ENCODE measurements at regions not wholly inside any gene's neighbourhood (a gene's known extent, or its start where the extent isn't known, plus 50 kb on each side); places are given as distances from the start of the nearest gene placed in this dataset.

- peaks cover 2% of the 10 kb centered on the region for H3K9me3 ChIP-seq (replicated peaks; ENCODE audit: control insufficient read depth, low read depth, low read length)
- H3K4me1 ChIP-seq (ENCODE audit: control insufficient read depth, insufficient read depth, low read length): peaks cover 5% of the 10 kb centered on the region
- no peaks in the 10 kb centered on the region for H3K36me3 ChIP-seq (ENCODE audit: control insufficient read depth, insufficient read depth, low read length)
- H3K4me3 ChIP-seq (ENCODE audit: low read length): no peak overlapping the region
- no peak overlapping the region for H3K27ac ChIP-seq (ENCODE audit: low read length)
- DNase-seq: no peak
- H3K27me3 ChIP-seq (ENCODE audit: control insufficient read depth, insufficient read depth, low read length): no peaks in the 10 kb centered on the region
Observed at GRCh38 chr2:220202066-220202465, 574.6 kb downstream of the SLC4A3 start.

DNA sequence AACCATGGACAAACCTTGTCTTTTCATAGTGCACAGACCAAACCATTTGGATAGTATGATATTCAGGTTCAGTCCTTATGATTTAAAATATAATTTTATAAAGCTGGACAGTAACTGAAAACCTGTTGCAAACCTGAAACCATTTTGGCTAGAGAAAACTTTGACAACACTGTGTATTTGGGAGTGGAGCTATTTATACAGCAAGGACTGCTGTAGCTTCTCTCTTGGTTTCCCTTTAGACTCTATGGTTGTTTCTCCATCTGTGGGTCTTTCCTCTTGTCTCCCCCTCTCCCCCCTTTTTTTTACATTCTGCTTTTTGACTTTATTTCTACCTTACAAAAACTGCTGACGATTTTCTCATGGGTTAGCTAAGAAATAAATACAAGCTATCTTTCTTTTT, 581.7 kb downstream of the SLC4A3 start:
- Histone ChIP-seq H3K4me3 (ENCODE audit: low read length) (no peak overlapping the region), H3K36me3 (ENCODE audit: control insufficient read depth, insufficient read depth, low read length) (no peaks in the 10 kb centered on the region), H3K27me3 (ENCODE audit: control insufficient read depth, insufficient read depth, low read length) (no peaks in the 10 kb centered on the region), H3K4me1 (ENCODE audit: control insufficient read depth, insufficient read depth, low read length) (no peaks in the 10 kb centered on the region), H3K27ac (ENCODE audit: low read length) (no peak overlapping the region), H3K9me3 (replicated peaks; ENCODE audit: control insufficient read depth, low read depth, low read length) (no peaks in the 10 kb centered on the region)
- no peak for DNase-seq
- WGBS (ENCODE audit: insufficient coverage): no CpG with 5 or more reads among the region's 1 CpG

DNA sequence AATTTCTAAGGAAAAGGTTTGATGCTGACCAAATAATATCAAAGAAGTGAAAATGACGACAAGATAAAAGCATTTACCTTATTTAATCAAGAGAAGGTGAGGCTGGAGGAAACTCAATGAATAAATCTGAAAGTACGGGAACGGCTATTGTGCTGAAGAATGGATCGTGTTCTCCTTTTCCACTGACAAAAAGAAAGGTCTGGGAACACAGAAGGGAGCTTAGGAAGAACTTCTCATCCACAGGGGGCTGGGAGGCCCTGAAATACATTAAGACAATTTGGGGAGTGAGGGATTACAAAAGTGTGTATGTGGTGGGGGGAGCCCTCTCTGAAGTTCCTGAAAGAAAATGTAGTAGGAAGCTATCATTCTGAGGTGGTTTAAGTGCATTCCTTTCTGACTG, 582.3 kb downstream of the SLC4A3 start:
- no peak for DNase-seq
- 93% methylated on average over 3 of the region's 4 CpGs for WGBS (ENCODE audit: insufficient coverage)
- H3K36me3 ChIP-seq (ENCODE audit: control insufficient read depth, insufficient read depth, low read length): no peaks in the 10 kb centered on the region
- H3K9me3 ChIP-seq (replicated peaks; ENCODE audit: control insufficient read depth, low read depth, low read length): no peaks in the 10 kb centered on the region
- H3K4me1 ChIP-seq (ENCODE audit: control insufficient read depth, insufficient read depth, low read length): no peaks in the 10 kb centered on the region
- H3K27ac ChIP-seq (ENCODE audit: low read length): no peak overlapping the region
- no peaks in the 10 kb centered on the region for H3K27me3 ChIP-seq (ENCODE audit: control insufficient read depth, insufficient read depth, low read length)
- no peak overlapping the region for H3K4me3 ChIP-seq (ENCODE audit: low read length)

- Histone ChIP-seq H3K4me3 (ENCODE audit: low read length) (no peak overlapping the region), H3K27me3 (ENCODE audit: control insufficient read depth, insufficient read depth, low read length) (no peaks in the 10 kb centered on the region), H3K36me3 (ENCODE audit: control insufficient read depth, insufficient read depth, low read length) (no peaks in the 10 kb centered on the region), H3K27ac (ENCODE audit: low read length) (no peak overlapping the region), H3K9me3 (replicated peaks; ENCODE audit: control insufficient read depth, low read depth, low read length) (no peaks in the 10 kb centered on the region), H3K4me1 (ENCODE audit: control insufficient read depth, insufficient read depth, low read length) (peaks cover 9% of the 10 kb centered on the region)
- WGBS (ENCODE audit: insufficient coverage): 100% methylated on average over 1 of the region's 5 CpGs
- DNase-seq: no peak
Observed at GRCh38 chr2:220212296-220213080, 585.1 kb downstream of the SLC4A3 start.

GRCh38 chr2:220215785-220216184, 588.4 kb downstream of the SLC4A3 start:
- peaks cover 9% of the 10 kb centered on the region for H3K4me1 ChIP-seq (ENCODE audit: control insufficient read depth, insufficient read depth, low read length)
- no peaks in the 10 kb centered on the region for H3K9me3 ChIP-seq (replicated peaks; ENCODE audit: control insufficient read depth, low read depth, low read length)
- no peaks in the 10 kb centered on the region for H3K36me3 ChIP-seq (ENCODE audit: control insufficient read depth, insufficient read depth, low read length)
- H3K27ac ChIP-seq (ENCODE audit: low read length): peak overlapping the region; percentile 82
- H3K27me3 ChIP-seq (ENCODE audit: control insufficient read depth, insufficient read depth, low read length): no peaks in the 10 kb centered on the region
- H3K4me3 ChIP-seq (ENCODE audit: low read length): no peak overlapping the region
- peak; percentile 78 for DNase-seq
- 40% methylated on average over 2 of the region's 3 CpGs for WGBS (ENCODE audit: insufficient coverage)

- DNase-seq: no peak
- Histone ChIP-seq H3K36me3 (ENCODE audit: control insufficient read depth, insufficient read depth, low read length) (no peaks in the 10 kb centered on the region), H3K4me1 (ENCODE audit: control insufficient read depth, insufficient read depth, low read length) (peaks cover 9% of the 10 kb centered on the region), H3K9me3 (replicated peaks; ENCODE audit: control insufficient read depth, low read depth, low read length) (no peaks in the 10 kb centered on the region), H3K27ac (ENCODE audit: low read length) (no peak overlapping the region), H3K27me3 (ENCODE audit: control insufficient read depth, insufficient read depth, low read length) (no peaks in the 10 kb centered on the region), H3K4me3 (ENCODE audit: low read length) (no peak overlapping the region)
Observed at GRCh38 chr2:220219371-220219770, 591.9 kb downstream of the SLC4A3 start.

- no peak overlapping the region for H3K27ac ChIP-seq (ENCODE audit: low read length)
- WGBS (ENCODE audit: insufficient coverage): no CpG with 5 or more reads among the region's 2 CpGs
- H3K27me3 ChIP-seq (ENCODE audit: control insufficient read depth, insufficient read depth, low read length): no peaks in the 10 kb centered on the region
- H3K36me3 ChIP-seq (ENCODE audit: control insufficient read depth, insufficient read depth, low read length): no peaks in the 10 kb centered on the region
- no peaks in the 10 kb centered on the region for H3K9me3 ChIP-seq (replicated peaks; ENCODE audit: control insufficient read depth, low read depth, low read length)
- H3K4me3 ChIP-seq (ENCODE audit: low read length): no peak overlapping the region
- peaks cover 12% of the 10 kb centered on the region for H3K4me1 ChIP-seq (ENCODE audit: control insufficient read depth, insufficient read depth, low read length)
- DNase-seq: no peak
Observed at GRCh38 chr2:220220009-220220408, 592.6 kb downstream of the SLC4A3 start.

GRCh38 chr2:220221992-220222391, 594.6 kb downstream of the SLC4A3 start:
- no peak overlapping the region for H3K27ac ChIP-seq (ENCODE audit: low read length)
- peak; percentile 95 for DNase-seq

GRCh38 chr2:220224691-220225543, 597.5 kb downstream of the SLC4A3 start:
- Histone ChIP-seq H3K36me3 (ENCODE audit: control insufficient read depth, insufficient read depth, low read length) (no peaks in the 10 kb centered on the region), H3K27ac (ENCODE audit: low read length) (no peak overlapping the region), H3K9me3 (replicated peaks; ENCODE audit: control insufficient read depth, low read depth, low read length) (no peaks in the 10 kb centered on the region), H3K4me3 (ENCODE audit: low read length) (no peak overlapping the region), H3K27me3 (ENCODE audit: control insufficient read depth, insufficient read depth, low read length) (no peaks in the 10 kb centered on the region), H3K4me1 (ENCODE audit: control insufficient read depth, insufficient read depth, low read length) (peaks cover 3% of the 10 kb centered on the region)
- 40% methylated on average over 2 of the region's 4 CpGs for WGBS (ENCODE audit: insufficient coverage)
- DNase-seq: no peak

More at GRCh38 chr2:220221992-220222391, 594.6 kb downstream of the SLC4A3 start:
- Histone ChIP-seq H3K27me3 (ENCODE audit: control insufficient read depth, insufficient read depth, low read length) (no peaks in the 10 kb centered on the region), H3K4me3 (ENCODE audit: low read length) (no peak overlapping the region), H3K36me3 (ENCODE audit: control insufficient read depth, insufficient read depth, low read length) (no peaks in the 10 kb centered on the region), H3K9me3 (replicated peaks; ENCODE audit: control insufficient read depth, low read depth, low read length) (no peaks in the 10 kb centered on the region), H3K4me1 (ENCODE audit: control insufficient read depth, insufficient read depth, low read length) (peaks cover 6% of the 10 kb centered on the region)
- WGBS (ENCODE audit: insufficient coverage): 29% methylated on average over 2 of the region's 5 CpGs

DNA sequence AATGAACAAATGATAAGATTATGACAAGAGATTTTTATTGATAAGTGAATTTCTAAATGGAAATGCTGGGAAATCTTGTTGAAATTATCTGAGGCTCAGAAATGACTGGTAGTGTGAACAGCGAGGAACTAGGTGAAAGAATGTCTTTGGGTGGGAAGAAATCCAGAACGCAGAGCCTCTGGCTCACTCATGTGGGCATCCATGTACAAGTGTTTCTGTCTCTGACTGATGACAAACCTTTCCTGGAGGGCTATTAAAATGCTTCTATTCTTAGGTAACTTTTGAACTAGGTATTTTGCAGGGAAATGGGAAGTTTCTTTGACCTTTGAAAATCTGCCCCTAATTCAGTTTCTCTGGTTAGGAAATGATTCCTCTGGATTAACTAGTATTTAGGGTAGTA, 598.6 kb downstream of the SLC4A3 start:
- 100% methylated on average over 2 of the region's 2 CpGs for WGBS (ENCODE audit: insufficient coverage)
- Histone ChIP-seq H3K9me3 (replicated peaks; ENCODE audit: control insufficient read depth, low read depth, low read length) (no peaks in the 10 kb centered on the region), H3K36me3 (ENCODE audit: control insufficient read depth, insufficient read depth, low read length) (no peaks in the 10 kb centered on the region), H3K4me3 (ENCODE audit: low read length) (no peak overlapping the region), H3K4me1 (ENCODE audit: control insufficient read depth, insufficient read depth, low read length) (peaks cover 3% of the 10 kb centered on the region), H3K27ac (ENCODE audit: low read length) (no peak overlapping the region), H3K27me3 (ENCODE audit: control insufficient read depth, insufficient read depth, low read length) (no peaks in the 10 kb centered on the region)
- no peak for DNase-seq

Data from muscle of leg (tissue), 3 donors.